ENCODE measurements at regions not wholly inside any gene's neighbourhood (a gene's known extent, or its start where the extent isn't known, plus 50 kb on each side); places are given as distances from the start of the nearest gene placed in this dataset.

DNA sequence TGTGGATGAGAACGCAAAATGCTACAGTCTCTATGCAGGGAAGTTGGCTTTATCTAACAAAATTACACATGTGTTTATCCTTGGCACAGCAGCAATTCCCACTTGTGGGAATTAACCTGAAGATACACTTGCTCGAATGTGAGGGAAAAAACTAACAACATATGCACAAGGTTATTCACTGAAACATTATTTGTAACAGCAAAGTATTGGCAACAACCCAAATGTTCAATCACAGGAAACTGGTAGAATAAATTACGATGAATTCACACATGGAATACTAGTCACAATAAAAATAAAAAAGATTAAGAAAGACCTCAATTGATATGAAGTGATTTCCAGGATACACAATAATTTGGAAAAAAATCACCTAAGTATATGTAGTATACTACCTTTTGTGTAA lies 68.1 kb upstream of the OGFRL1 start:
- TF ChIP-seq POLR2AphosphoS5 (IDR thresholded peaks at IDR 0.05; ENCODE audit: low read depth, low read length) (no peak), EZH2 (IDR thresholded peaks at IDR 0.05; ENCODE audit: low read depth, low read length, severe bottlenecking) (no peak), RAD21 (IDR thresholded peaks at IDR 0.05 in 1 of 2, conservative IDR thresholded peaks at IDR 0.05 in 1 of 2; ENCODE audit: low read depth in 2 of 2, low read length in 2 of 2) (no peak), POLR2A (IDR thresholded peaks at IDR 0.05; ENCODE audit: control extremely low read depth in 1 of 2, low read depth in 2 of 2, low read length in 2 of 2) (no peak), SP1 (IDR thresholded peaks at IDR 0.05; ENCODE audit: low read depth, low read length) (no peak), EP300 (IDR thresholded peaks at IDR 0.05; ENCODE audit: borderline replicate concordance in 1 of 2, low read depth in 2 of 2, low read length in 2 of 2) (no peak), GABPA (IDR thresholded peaks at IDR 0.05; ENCODE audit: borderline replicate concordance, insufficient read depth, low read length) (no peak)
- TF ChIP-seq, protein P1, sequence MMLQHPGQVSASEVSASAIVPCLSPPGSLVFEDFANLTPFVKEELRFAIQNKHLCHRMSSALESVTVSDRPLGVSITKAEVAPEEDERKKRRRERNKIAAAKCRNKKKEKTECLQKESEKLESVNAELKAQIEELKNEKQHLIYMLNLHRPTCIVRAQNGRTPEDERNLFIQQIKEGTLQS (IDR thresholded peaks at IDR 0.05; ENCODE audit: insufficient read depth, low read depth, low read length), result no peak
- TF ChIP-seq, protein P2, sequence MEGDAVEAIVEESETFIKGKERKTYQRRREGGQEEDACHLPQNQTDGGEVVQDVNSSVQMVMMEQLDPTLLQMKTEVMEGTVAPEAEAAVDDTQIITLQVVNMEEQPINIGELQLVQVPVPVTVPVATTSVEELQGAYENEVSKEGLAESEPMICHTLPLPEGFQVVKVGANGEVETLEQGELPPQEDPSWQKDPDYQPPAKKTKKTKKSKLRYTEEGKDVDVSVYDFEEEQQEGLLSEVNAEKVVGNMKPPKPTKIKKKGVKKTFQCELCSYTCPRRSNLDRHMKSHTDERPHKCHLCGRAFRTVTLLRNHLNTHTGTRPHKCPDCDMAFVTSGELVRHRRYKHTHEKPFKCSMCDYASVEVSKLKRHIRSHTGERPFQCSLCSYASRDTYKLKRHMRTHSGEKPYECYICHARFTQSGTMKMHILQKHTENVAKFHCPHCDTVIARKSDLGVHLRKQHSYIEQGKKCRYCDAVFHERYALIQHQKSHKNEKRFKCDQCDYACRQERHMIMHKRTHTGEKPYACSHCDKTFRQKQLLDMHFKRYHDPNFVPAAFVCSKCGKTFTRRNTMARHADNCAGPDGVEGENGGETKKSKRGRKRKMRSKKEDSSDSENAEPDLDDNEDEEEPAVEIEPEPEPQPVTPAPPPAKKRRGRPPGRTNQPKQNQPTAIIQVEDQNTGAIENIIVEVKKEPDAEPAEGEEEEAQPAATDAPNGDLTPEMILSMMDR (IDR thresholded peaks at IDR 0.05; ENCODE audit: control extremely low read depth in 1 of 3, insufficient read depth in 1 of 3, low read depth in 1 of 3, low read length in 3 of 3), result no peak
